22Rv1 (cell line): ENCODE measurements at regions not wholly inside any gene's neighbourhood (a gene's known extent, or its start where the extent isn't known, plus 50 kb on each side); places are given as distances from the start of the nearest gene placed in this dataset.

Experiments used
- CTCF ChIP-seq: fragments of 450-650 bp; IDR thresholded peaks from 2 replicates; pipeline ENCODE4 v1.5.1; 2017; ENCODE audit warnings: mild to moderate bottlenecking
- ZFX ChIP-seq: fragments of 450-650 bp; IDR thresholded peaks from 2 replicates; pipeline ENCODE4 v1.6.1; 2017; ENCODE audit warnings: antibody characterized with exemption, borderline replicate concordance

GRCh38 chr4:188976644-188977115 lies 837.4 kb downstream of the TRIML1 start:
- TF ChIP-seq CTCF (no peak), ZFX (no peak)
